Upper lobe of left lung (tissue), 4 donors: ENCODE measurements at regions not wholly inside any gene's neighbourhood (a gene's known extent, or its start where the extent isn't known, plus 50 kb on each side); places are given as distances from the start of the nearest gene placed in this dataset.

Experiments used
- CTCF ChIP-seq, 6 experiments: fragments of 450-650 bp in 4 of 6; fragments of 200-600 bp in 2 of 6; sonication (generic) in 2 of 6; IDR thresholded peaks; one replicate each; pipeline ENCODE4 v1.5.1; 2016 to 2019; ENCODE audit warnings: antibody characterized with exemption in 6 of 6
- EP300 ChIP-seq, 4 donors: sonication (generic); formaldehyde crosslinking; IDR thresholded peaks; one replicate each; pipeline ENCODE4 v1.5.1; 2017; ENCODE audit warnings: antibody characterized with exemption in 4 of 4, control low read depth in 2 of 4
- POLR2A ChIP-seq, 4 donors: fragments of 450-650 bp; IDR thresholded peaks; one replicate each; pipeline ENCODE4 v1.5.1; 2016 to 2017; ENCODE audit warnings: antibody characterized with exemption in 4 of 4, mild to moderate bottlenecking in 2 of 4

- TF ChIP-seq POLR2A (IDR thresholded peaks at IDR 0.05) (no peak), CTCF (IDR thresholded peaks at IDR 0.05) (no peak), EP300 (IDR thresholded peaks at IDR 0.05) (no peak)
Observed at GRCh38 chr4:149932188-149932587, 116.5 kb upstream of the IQCM start.
